ENCODE measurements at regions not wholly inside any gene's neighbourhood (a gene's known extent, or its start where the extent isn't known, plus 50 kb on each side); places are given as distances from the start of the nearest gene placed in this dataset.

DNA sequence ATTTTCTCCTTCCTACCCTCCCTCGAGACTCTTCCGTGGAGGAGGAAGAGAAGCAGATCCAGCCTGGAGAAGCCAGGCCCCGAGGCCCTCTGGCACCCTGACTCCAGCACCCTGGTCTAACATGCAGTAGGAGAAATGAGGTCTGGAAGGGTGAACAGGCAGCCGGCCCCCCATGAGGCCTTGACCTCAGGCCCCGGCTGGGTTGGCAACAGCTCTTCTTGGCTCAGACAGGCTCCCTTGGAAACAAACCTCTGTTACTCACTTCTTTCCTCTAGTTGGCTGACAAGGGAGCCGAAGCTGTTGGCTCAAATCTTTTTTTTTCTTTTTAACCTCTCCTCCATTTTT is 73.4 kb downstream of the CPN2 start:
- Histone ChIP-seq H3K9me3 (ENCODE audit: low read length) (no peaks in the 10 kb centered on the region), H3K27ac (ENCODE audit: low read length) (no peak overlapping the region), H3K79me2 (replicated peaks; ENCODE audit: insufficient read depth, low read length) (no peaks in the 10 kb centered on the region), H3K36me3 (ENCODE audit: insufficient read depth, low read length) (no peaks in the 10 kb centered on the region), H4K20me1 (ENCODE audit: insufficient read depth) (no peaks in the 10 kb centered on the region), H3K9me2 (ENCODE audit: insufficient read depth, low read length) (no peaks in the 10 kb centered on the region), H3K4me3 (ENCODE audit: low read length) (no peak overlapping the region), H3K4me2 (ENCODE audit: low read length) (no peak overlapping the region), H3K27me3 (ENCODE audit: insufficient read depth, low read depth, low read length) (no peaks in the 10 kb centered on the region), H3K9ac (ENCODE audit: low read length) (no peak overlapping the region), H2AFZ (ENCODE audit: low read depth, low read length) (no peak overlapping the region), H3F3A (ENCODE audit: insufficient read depth, low read length, poor library complexity, severe bottlenecking) (no peaks in the 10 kb centered on the region)
- no peak for TF ChIP-seq RAD21 (conservative IDR thresholded peaks at IDR 0.05)
- TF ChIP-seq, protein P1, sequence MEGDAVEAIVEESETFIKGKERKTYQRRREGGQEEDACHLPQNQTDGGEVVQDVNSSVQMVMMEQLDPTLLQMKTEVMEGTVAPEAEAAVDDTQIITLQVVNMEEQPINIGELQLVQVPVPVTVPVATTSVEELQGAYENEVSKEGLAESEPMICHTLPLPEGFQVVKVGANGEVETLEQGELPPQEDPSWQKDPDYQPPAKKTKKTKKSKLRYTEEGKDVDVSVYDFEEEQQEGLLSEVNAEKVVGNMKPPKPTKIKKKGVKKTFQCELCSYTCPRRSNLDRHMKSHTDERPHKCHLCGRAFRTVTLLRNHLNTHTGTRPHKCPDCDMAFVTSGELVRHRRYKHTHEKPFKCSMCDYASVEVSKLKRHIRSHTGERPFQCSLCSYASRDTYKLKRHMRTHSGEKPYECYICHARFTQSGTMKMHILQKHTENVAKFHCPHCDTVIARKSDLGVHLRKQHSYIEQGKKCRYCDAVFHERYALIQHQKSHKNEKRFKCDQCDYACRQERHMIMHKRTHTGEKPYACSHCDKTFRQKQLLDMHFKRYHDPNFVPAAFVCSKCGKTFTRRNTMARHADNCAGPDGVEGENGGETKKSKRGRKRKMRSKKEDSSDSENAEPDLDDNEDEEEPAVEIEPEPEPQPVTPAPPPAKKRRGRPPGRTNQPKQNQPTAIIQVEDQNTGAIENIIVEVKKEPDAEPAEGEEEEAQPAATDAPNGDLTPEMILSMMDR (IDR thresholded peaks at IDR 0.05; ENCODE audit: poor library complexity, severe bottlenecking), result no peak
- TF ChIP-seq MXI1 (conservative IDR thresholded peaks at IDR 0.05; ENCODE audit: poor library complexity, severe bottlenecking), result no peak
- TF ChIP-seq EZH2 (IDR thresholded peaks at IDR 0.05; ENCODE audit: borderline replicate concordance, insufficient read depth, low read length, poor library complexity, severe bottlenecking), result no peak

DNA sequence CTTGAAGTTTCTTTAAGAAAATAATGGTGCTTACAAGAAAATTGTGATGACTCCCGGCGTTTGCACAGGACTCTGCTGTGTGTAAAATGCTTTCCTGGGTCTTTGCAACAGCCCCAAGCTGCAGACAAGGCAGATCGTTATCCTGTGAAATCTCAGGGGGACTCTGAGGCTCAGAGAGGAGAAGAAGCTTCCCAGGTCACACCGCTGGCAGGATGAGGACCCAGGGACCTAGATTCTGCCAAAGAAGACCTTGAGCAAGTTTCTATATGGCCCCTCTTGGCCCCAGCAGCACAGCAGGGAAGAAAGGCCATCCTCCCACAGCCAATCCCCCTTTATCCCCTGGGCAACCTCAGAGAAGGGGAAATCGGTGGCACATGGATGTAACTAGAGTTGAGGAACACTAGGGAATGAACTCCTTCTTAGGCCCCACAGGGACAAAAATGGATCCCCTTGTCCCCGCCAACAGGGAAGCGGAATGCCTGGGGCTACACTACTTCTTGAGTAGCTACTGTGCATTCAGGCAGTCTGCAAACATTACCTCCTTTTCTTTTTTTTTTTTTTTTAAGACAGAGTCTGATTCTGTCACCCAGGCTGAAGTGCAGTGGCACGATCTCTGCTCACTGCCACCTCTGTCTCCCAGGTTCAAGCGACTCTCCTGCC is 72.8 kb downstream of the CPN2 start:
- Histone ChIP-seq H3K4me3 (ENCODE audit: low read length) (no peak overlapping the region), H3K9ac (ENCODE audit: low read length) (no peak overlapping the region), H3F3A (ENCODE audit: insufficient read depth, low read length, poor library complexity, severe bottlenecking) (no peaks in the 10 kb centered on the region), H3K79me2 (replicated peaks; ENCODE audit: insufficient read depth, low read length) (no peaks in the 10 kb centered on the region), H3K36me3 (ENCODE audit: insufficient read depth, low read length) (no peaks in the 10 kb centered on the region), H3K9me3 (ENCODE audit: low read length) (no peaks in the 10 kb centered on the region), H3K27ac (ENCODE audit: low read length) (no peak overlapping the region), H3K4me2 (ENCODE audit: low read length) (no peak overlapping the region), H4K20me1 (ENCODE audit: insufficient read depth) (no peaks in the 10 kb centered on the region), H3K9me2 (ENCODE audit: insufficient read depth, low read length) (no peaks in the 10 kb centered on the region), H3K27me3 (ENCODE audit: insufficient read depth, low read depth, low read length) (no peaks in the 10 kb centered on the region), H2AFZ (ENCODE audit: low read depth, low read length) (no peak overlapping the region)
- TF ChIP-seq POLR2AphosphoS5 (IDR thresholded peaks at IDR 0.05) (no peak), EP300 (conservative IDR thresholded peaks at IDR 0.05; ENCODE audit: poor library complexity, severe bottlenecking) (no peak), RAD21 (conservative IDR thresholded peaks at IDR 0.05) (no peak), EZH2 (IDR thresholded peaks at IDR 0.05; ENCODE audit: borderline replicate concordance, insufficient read depth, low read length, poor library complexity, severe bottlenecking) (no peak), SMC3 (conservative IDR thresholded peaks at IDR 0.05; ENCODE audit: poor library complexity) (no peak), MXI1 (conservative IDR thresholded peaks at IDR 0.05; ENCODE audit: poor library complexity, severe bottlenecking) (no peak), TAF1 (IDR thresholded peaks at IDR 0.05; ENCODE audit: low read depth) (no peak)
- TF ChIP-seq, protein P2, sequence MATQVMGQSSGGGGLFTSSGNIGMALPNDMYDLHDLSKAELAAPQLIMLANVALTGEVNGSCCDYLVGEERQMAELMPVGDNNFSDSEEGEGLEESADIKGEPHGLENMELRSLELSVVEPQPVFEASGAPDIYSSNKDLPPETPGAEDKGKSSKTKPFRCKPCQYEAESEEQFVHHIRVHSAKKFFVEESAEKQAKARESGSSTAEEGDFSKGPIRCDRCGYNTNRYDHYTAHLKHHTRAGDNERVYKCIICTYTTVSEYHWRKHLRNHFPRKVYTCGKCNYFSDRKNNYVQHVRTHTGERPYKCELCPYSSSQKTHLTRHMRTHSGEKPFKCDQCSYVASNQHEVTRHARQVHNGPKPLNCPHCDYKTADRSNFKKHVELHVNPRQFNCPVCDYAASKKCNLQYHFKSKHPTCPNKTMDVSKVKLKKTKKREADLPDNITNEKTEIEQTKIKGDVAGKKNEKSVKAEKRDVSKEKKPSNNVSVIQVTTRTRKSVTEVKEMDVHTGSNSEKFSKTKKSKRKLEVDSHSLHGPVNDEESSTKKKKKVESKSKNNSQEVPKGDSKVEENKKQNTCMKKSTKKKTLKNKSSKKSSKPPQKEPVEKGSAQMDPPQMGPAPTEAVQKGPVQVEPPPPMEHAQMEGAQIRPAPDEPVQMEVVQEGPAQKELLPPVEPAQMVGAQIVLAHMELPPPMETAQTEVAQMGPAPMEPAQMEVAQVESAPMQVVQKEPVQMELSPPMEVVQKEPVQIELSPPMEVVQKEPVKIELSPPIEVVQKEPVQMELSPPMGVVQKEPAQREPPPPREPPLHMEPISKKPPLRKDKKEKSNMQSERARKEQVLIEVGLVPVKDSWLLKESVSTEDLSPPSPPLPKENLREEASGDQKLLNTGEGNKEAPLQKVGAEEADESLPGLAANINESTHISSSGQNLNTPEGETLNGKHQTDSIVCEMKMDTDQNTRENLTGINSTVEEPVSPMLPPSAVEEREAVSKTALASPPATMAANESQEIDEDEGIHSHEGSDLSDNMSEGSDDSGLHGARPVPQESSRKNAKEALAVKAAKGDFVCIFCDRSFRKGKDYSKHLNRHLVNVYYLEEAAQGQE (IDR thresholded peaks at IDR 0.05; ENCODE audit: borderline replicate concordance), result no peak
- TF ChIP-seq, protein P1 (IDR thresholded peaks at IDR 0.05; ENCODE audit: poor library complexity, severe bottlenecking), result no peak

Measured in neural cell (in vitro differentiated cells).